Motor neuron (in vitro differentiated cells): ENCODE measurements at regions not wholly inside any gene's neighbourhood (a gene's known extent, or its start where the extent isn't known, plus 50 kb on each side); places are given as distances from the start of the nearest gene placed in this dataset.
A peak's percentile ranks its signal among the peaks of the same experiment; 100 is the strongest.

Experiments used
- ATAC-seq, 8 experiments: fragments of 200-7000 bp; cut with Tn5 transposase; replicated peaks in 6 of 8; 2 replicates each; pipeline ENCODE4 v1.8.0; 2021; ENCODE audit warnings: mild to moderate bottlenecking in 8 of 8, moderate library complexity in 8 of 8
- H3K27ac ChIP-seq, 2 donors: fragments of 250-450 bp; sonication (Bioruptor Pico); 2 replicates each; pipeline ENCODE4 v1.9.0; 2021; ENCODE audit warnings: antibody characterized with exemption in 2 of 2, mild to moderate bottlenecking in 2 of 2, moderate library complexity in 1 of 2
- H3K4me1 ChIP-seq, 2 donors: fragments of 250-450 bp; sonication (Bioruptor Pico); replicated peaks in 1 of 2; 2 replicates each; pipeline ENCODE4 v1.6.1; 2021; ENCODE audit warnings: antibody characterized with exemption in 2 of 2, mild to moderate bottlenecking in 2 of 2, moderate library complexity in 1 of 2
- H3K4me3 ChIP-seq, 5 donors: fragments of 250-450 bp; sonication (Bioruptor Pico); 2 replicates each; pipeline ENCODE4 v1.9.0; 2021; ENCODE audit warnings: antibody characterized with exemption in 5 of 5, mild to moderate bottlenecking in 5 of 5, moderate library complexity in 4 of 5
- WGBS, 10 experiments: fragments of 450-650 bp; shearing (Covaris generic); methylation state at CpG; one replicate each; pipeline ENCODE4 v1.0.0; 2022; 5-methylcytosine and 5-hydroxymethylcytosine counted together
- in situ Hi-C, 9 experiments: fragments of 400-800 bp; cut with MboI; loops; one replicate each; pipeline ENCODE4 v1.15.0; 2021; ENCODE audit warnings: low sequenced_read_pairs in 9 of 9, low pct_unique_long_range_greater_than_20kb in 2 of 9; ENCODE audit not compliant: unreplicated experiment in 9 of 9

GRCh38 chr2:7571701-7572100, 654.5 kb downstream of the RNF144A start:
- no peak overlapping the region for H3K27ac ChIP-seq
- ATAC-seq: no peak
- in situ Hi-C loops: no loop called here
- peaks cover 12 to 15% of the 10 kb centered on the region in 2 donors for H3K4me1 ChIP-seq
- 80 to 100% (median 95%) methylated on average over 1 of the region's 1 CpG; no CpG with 5 or more reads in 4 of the 10 experiments for WGBS, 10 experiments
- no peak overlapping the region for H3K4me3 ChIP-seq

GRCh38 chr2:7572450-7572849, 655.2 kb downstream of the RNF144A start:
- peak in 2 of 8 experiments; percentile 21 to 23 for ATAC-seq
- Histone ChIP-seq H3K27ac (no peak overlapping the region), H3K4me1 (peaks cover 12 to 15% of the 10 kb centered on the region in 2 donors), H3K4me3 (no peak overlapping the region)
- WGBS, 10 experiments: 0 to 70% (median 48%) methylated on average over 1 to 7 of the region's 7 CpGs
- in situ Hi-C loops: no loop called here

- Histone ChIP-seq H3K4me3 (no peak overlapping the region), H3K27ac (no peak overlapping the region), H3K4me1 (peaks cover 12 to 15% of the 10 kb centered on the region in 2 donors)
- ATAC-seq: no peak
- 0 to 37% (median 16%) methylated on average over 1 to 6 of the region's 6 CpGs; no CpG with 5 or more reads in 2 of the 10 experiments for WGBS, 10 experiments
- in situ Hi-C loops: no loop called here
Observed at GRCh38 chr2:7573166-7573825, 656.1 kb downstream of the RNF144A start.

GRCh38 chr2:7574385-7574784, 657.2 kb downstream of the RNF144A start:
- ATAC-seq: no peak
- Histone ChIP-seq H3K4me3 (no peak overlapping the region), H3K27ac (no peak overlapping the region), H3K4me1 (peaks cover 12 to 15% of the 10 kb centered on the region in 2 donors)
- in situ Hi-C loops: no loop called here
- 75 to 100% (median 100%) methylated on average over 1 to 4 of the region's 4 CpGs; no CpG with 5 or more reads in 1 of the 10 experiments for WGBS, 10 experiments

GRCh38 chr2:7577769-7578168, 660.6 kb downstream of the RNF144A start:
- Histone ChIP-seq H3K4me3 (no peak overlapping the region), H3K4me1 (peaks cover 8% of the 10 kb centered on the region in 2 donors), H3K27ac (no peak overlapping the region)
- ATAC-seq: no peak
- in situ Hi-C loops: no loop called here
- whole genome bisulfite sequencing, 10 experiments: 33 to 100% (median 83%) methylated on average over 1 of the region's 1 CpG; no CpG with 5 or more reads in 1 of the 10 experiments

- Histone ChIP-seq H3K27ac (no peak overlapping the region), H3K4me1 (no peaks in the 10 kb centered on the region), H3K4me3 (no peak overlapping the region)
- ATAC-seq: no peak
- in situ Hi-C loops: no loop called here
Observed at GRCh38 chr2:7584017-7584416, 666.8 kb downstream of the RNF144A start.

GRCh38 chr2:7586898-7587297, 669.7 kb downstream of the RNF144A start:
- 33 to 100% (median 75%) methylated on average over 1 to 4 of the region's 4 CpGs for WGBS, 10 experiments
- in situ Hi-C loops: no loop called here
- Histone ChIP-seq H3K4me1 (no peaks in the 10 kb centered on the region), H3K27ac (no peak overlapping the region), H3K4me3 (no peak overlapping the region)
- ATAC-seq: no peak

- ATAC-seq: no peak
- WGBS, 10 experiments: 19 to 81% (median 68%) methylated on average over 2 to 5 of the region's 5 CpGs
- Histone ChIP-seq H3K27ac (no peak overlapping the region), H3K4me3 (no peak overlapping the region), H3K4me1 (no peaks in the 10 kb centered on the region)
- in situ Hi-C loops: no loop called here
Observed at GRCh38 chr2:7588295-7588694, 671.1 kb downstream of the RNF144A start.

GRCh38 chr2:7592618-7593140, 675.5 kb downstream of the RNF144A start:
- WGBS, 10 experiments: 24 to 91% (median 65%) methylated on average over 1 to 4 of the region's 5 CpGs

GRCh38 chr2:7593360-7593759, 676.1 kb downstream of the RNF144A start:
- Histone ChIP-seq H3K4me3 (no peak overlapping the region), H3K4me1 (no peaks in the 10 kb centered on the region), H3K27ac (no peak overlapping the region)
- ATAC-seq: no peak
- in situ Hi-C loops: no loop called here

More at GRCh38 chr2:7592618-7593140, 675.5 kb downstream of the RNF144A start:
- H3K4me1 ChIP-seq: no peaks in the 10 kb centered on the region
- no peak overlapping the region for H3K4me3 ChIP-seq
- in situ Hi-C loops: no loop called here
- no peak for ATAC-seq
- H3K27ac ChIP-seq: no peak overlapping the region

- Histone ChIP-seq H3K4me3 (no peak overlapping the region), H3K27ac (no peak overlapping the region), H3K4me1 (no peaks in the 10 kb centered on the region)
- 0 to 100% (median 76%) methylated on average over 1 to 4 of the region's 4 CpGs; no CpG with 5 or more reads in 1 of the 10 experiments for WGBS, 10 experiments
- in situ Hi-C loops: no loop called here
- ATAC-seq: no peak
Observed at GRCh38 chr2:7594211-7594610, 677.0 kb downstream of the RNF144A start.

GRCh38 chr2:7595206-7595605, 678.0 kb downstream of the RNF144A start:
- in situ Hi-C loops: no loop called here
- whole genome bisulfite sequencing, 10 experiments: 0 to 93% (median 76%) methylated on average over 1 to 3 of the region's 3 CpGs; no CpG with 5 or more reads in 2 of the 10 experiments
- Histone ChIP-seq H3K27ac (no peak overlapping the region), H3K4me1 (no peaks in the 10 kb centered on the region), H3K4me3 (no peak overlapping the region)
- no peak for ATAC-seq

GRCh38 chr2:7598402-7598801, 681.2 kb downstream of the RNF144A start:
- in situ Hi-C loops: no loop called here
- H3K4me3 ChIP-seq: no peak overlapping the region
- WGBS, 10 experiments: 13 to 100% (median 80%) methylated on average over 1 to 2 of the region's 3 CpGs; no CpG with 5 or more reads in 2 of the 10 experiments
- no peaks in the 10 kb centered on the region for H3K4me1 ChIP-seq
- H3K27ac ChIP-seq: no peak overlapping the region
- no peak for ATAC-seq
